ENCODE measurements at regions not wholly inside any gene's neighbourhood (a gene's known extent, or its start where the extent isn't known, plus 50 kb on each side); places are given as distances from the start of the nearest gene placed in this dataset.

- TF ChIP-seq ZNF133 (CRISPR knock-in tag; IDR thresholded peaks at IDR 0.05) (no peak), CTCF (IDR thresholded peaks at IDR 0.05 in 2 of 3, conservative IDR thresholded peaks at IDR 0.05 in 1 of 3; ENCODE audit: insufficient read depth in 2 of 3, low read depth in 1 of 3, low read length in 3 of 3) (no peak), ZNF224 (CRISPR knock-in tag; IDR thresholded peaks at IDR 0.05) (no peak), NRF1 (conservative IDR thresholded peaks at IDR 0.05 in 1 of 2, IDR thresholded peaks at IDR 0.05 in 1 of 2) (no peak), SP1 (CRISPR knock-in tag; IDR thresholded peaks at IDR 0.05) (no peak)
Measured at GRCh38 chr3:69505770-69506407, 120.0 kb upstream of the FRMD4B start.
